HepG2 (cell line): ENCODE measurements at regions not wholly inside any gene's neighbourhood (a gene's known extent, or its start where the extent isn't known, plus 50 kb on each side); places are given as distances from the start of the nearest gene placed in this dataset.

Experiments used
- ASH2L ChIP-seq: fragments of 300-600, 200-600 bp; sonication (generic); IDR thresholded peaks from 2 replicates; pipeline ENCODE4 v1.7.0; 2017; ENCODE audit warnings: low read depth, mild to moderate bottlenecking, moderate library complexity, mixed read lengths, low read length; ENCODE audit not compliant: insufficient read length
- ETV5 ChIP-seq: IDR thresholded peaks from 2 replicates; pipeline ENCODE4 v1.6.1; 2018; ENCODE audit warnings: missing biosample characterization, missing genetic modification reagents, inconsistent platforms, borderline replicate concordance
- EZH2 ChIP-seq: conservative IDR thresholded peaks from 2 replicates; pipeline ENCODE4 v1.6.1; 2012; ENCODE audit warnings: mild to moderate bottlenecking, low read depth, low read length, moderate library complexity
- GATAD1 ChIP-seq: IDR thresholded peaks from 2 replicates; pipeline ENCODE4 v1.6.1; 2016; ENCODE audit warnings: missing genetic modification reagents, missing compliant biosample characterization
- GMEB1 ChIP-seq: sonication (generic); formaldehyde crosslinking; IDR thresholded peaks from 2 replicates; pipeline ENCODE4 v1.5.1; 2020; ENCODE audit warnings: missing genetic modification reagents, mild to moderate bottlenecking, borderline replicate concordance
- HDAC1 ChIP-seq: sonication (generic); formaldehyde crosslinking; IDR thresholded peaks from 2 replicates; pipeline ENCODE4 v1.5.1; 2020; ENCODE audit warnings: mild to moderate bottlenecking, missing genetic modification reagents
- HNRNPH1 ChIP-seq: fragments of 200-400 bp; formaldehyde crosslinking; optimal IDR thresholded peaks from 2 replicates; pipeline ENCODE3; 2017; ENCODE audit warnings: mild to moderate bottlenecking, low read depth, low read length
- MAFG ChIP-seq: sonication (generic); formaldehyde crosslinking; IDR thresholded peaks from 2 replicates; pipeline ENCODE4 v1.5.1; 2020; ENCODE audit warnings: mild to moderate bottlenecking, missing genetic modification reagents
- MLLT10 ChIP-seq: sonication (generic); formaldehyde crosslinking; IDR thresholded peaks from 2 replicates; pipeline ENCODE4 v1.4.0; 2020; ENCODE audit warnings: missing genetic modification reagents
- MTA1 ChIP-seq: sonication (generic); formaldehyde crosslinking; IDR thresholded peaks from 2 replicates; pipeline ENCODE4 v1.4.0; 2020; ENCODE audit warnings: missing genetic modification reagents, mild to moderate bottlenecking, borderline replicate concordance
- MXI1 ChIP-seq: IDR thresholded peaks from 3 replicates; pipeline ENCODE4 v1.6.1; 2012; ENCODE audit warnings: low read depth, low read length, inconsistent platforms, borderline replicate concordance
- PATZ1 ChIP-seq: sonication (generic); formaldehyde crosslinking; IDR thresholded peaks from 2 replicates; pipeline ENCODE4 v1.4.0; 2020; ENCODE audit warnings: missing genetic modification reagents
- POLR2AphosphoS2 ChIP-seq: IDR thresholded peaks from 2 replicates; pipeline ENCODE4 v1.6.1; 2011; ENCODE audit warnings: low read depth, low read length, improper control_type of control experiment
- RNF2 ChIP-seq: fragments of 450-650 bp; conservative IDR thresholded peaks from 2 replicates; pipeline ENCODE4 v1.6.1; 2016; ENCODE audit warnings: low read depth
- SIX1 ChIP-seq: sonication (generic); formaldehyde crosslinking; IDR thresholded peaks from 2 replicates; pipeline ENCODE4 v1.4.0; 2020; ENCODE audit warnings: missing genetic modification reagents, borderline replicate concordance
- TOPORS ChIP-seq: sonication (generic); formaldehyde crosslinking; IDR thresholded peaks from 2 replicates; pipeline ENCODE4 v1.8.0; 2023; ENCODE audit warnings: mild to moderate bottlenecking, missing genetic modification reagents
- ZBTB20 ChIP-seq: sonication (generic); formaldehyde crosslinking; IDR thresholded peaks from 2 replicates; pipeline ENCODE4 v1.8.1; 2023; ENCODE audit warnings: missing genetic modification reagents, low read depth, mild to moderate bottlenecking, borderline replicate concordance
- ZFP36L1 ChIP-seq: sonication (generic); formaldehyde crosslinking; IDR thresholded peaks from 2 replicates; pipeline ENCODE4 v1.8.0; 2022; ENCODE audit warnings: mild to moderate bottlenecking, missing genetic modification reagents, moderate library complexity
- ZNF326 ChIP-seq: sonication (generic); formaldehyde crosslinking; IDR thresholded peaks from 2 replicates; pipeline ENCODE4 v1.4.0; 2020; ENCODE audit warnings: missing genetic modification reagents, borderline replicate concordance
- TF ChIP-seq, protein P1 (sequence below): sonication (generic); formaldehyde crosslinking; IDR thresholded peaks from 2 replicates; pipeline ENCODE4 v1.8.1; 2023; ENCODE audit warnings: mild to moderate bottlenecking, missing genetic modification reagents
- TF ChIP-seq, protein P2 (sequence below), 2 experiments: fragments of 450-650 bp in 1 of 2; sonication (generic) in 1 of 2; formaldehyde crosslinking; IDR thresholded peaks; 2 replicates each; pipeline versions ENCODE4 v1.5.0 to v1.8.0; 2020 to 2022; ENCODE audit warnings: mild to moderate bottlenecking in 1 of 2, missing genetic modification reagents in 1 of 2
- TF ChIP-seq, protein P3 (sequence below): sonication (generic); formaldehyde crosslinking; IDR thresholded peaks from 2 replicates; pipeline ENCODE4 v1.8.0; 2022; ENCODE audit warnings: low read depth, missing genetic modification reagents
- TF ChIP-seq, protein P4 (sequence below): sonication (generic); formaldehyde crosslinking; IDR thresholded peaks from 2 replicates; pipeline ENCODE4 v1.4.0; 2020; ENCODE audit warnings: mild to moderate bottlenecking, missing genetic modification reagents

DNA sequence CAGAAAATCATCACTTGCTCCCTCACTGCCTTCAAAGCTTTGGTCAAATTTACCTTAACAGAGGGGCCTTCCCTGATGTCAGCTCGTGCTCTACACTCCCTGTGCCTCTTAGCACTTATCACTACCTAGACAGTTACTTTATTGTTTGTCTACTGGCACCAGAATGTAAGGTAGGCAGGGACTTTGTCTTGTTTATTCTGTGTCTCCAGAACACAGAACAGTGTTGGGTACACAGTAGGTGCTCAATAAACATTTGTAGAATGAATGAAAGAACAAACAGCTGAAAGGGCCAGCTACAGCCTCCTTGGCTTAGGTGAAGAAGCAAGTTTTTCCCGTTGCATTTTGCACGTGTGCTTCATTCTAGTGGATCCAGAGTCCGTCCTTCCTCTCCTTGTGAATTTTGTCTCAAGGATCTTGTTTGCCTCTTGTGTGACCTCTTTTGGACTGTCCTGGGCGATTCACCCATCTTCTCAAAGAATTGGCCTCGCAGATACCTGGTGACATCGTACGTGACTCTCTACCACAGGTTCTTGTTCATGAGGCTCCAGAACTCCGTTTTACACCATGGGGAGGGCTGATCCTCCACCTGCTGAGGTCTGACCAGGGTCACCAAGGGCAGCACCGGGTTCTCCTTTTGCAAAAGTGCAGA is 84.2 kb upstream of the ARMC2 start (continued):
- TF ChIP-seq MAFG (CRISPR knock-in tag) (no peak), GATAD1 (0 out of 2 replicates have a peak, but pooled peaks have one; percentile 27), MLLT10 (CRISPR knock-in tag) (no peak), ZNF326 (CRISPR knock-in tag) (no peak), HNRNPH1 (no peak), ZFP36L1 (CRISPR knock-in tag) (peak; percentile 90; the same call in 1 of the 2 replicates), EZH2 (no peak), MTA1 (CRISPR knock-in tag) (peak; percentile 69; the same call in 1 of the 2 replicates), HDAC1 (peak; percentile 70), POLR2AphosphoS2 (no peak), GMEB1 (CRISPR knock-in tag) (peak; percentile 34; the same call in 1 of the 2 replicates), TOPORS (CRISPR knock-in tag) (peak; percentile 66; the same call in 1 of the 2 replicates), RNF2 (no peak), SIX1 (no peak), MXI1 (no peak), PATZ1 (CRISPR knock-in tag) (no peak), ZBTB20 (CRISPR knock-in tag) (peak; percentile 68; the same call in 1 of the 2 replicates), ASH2L (peak; percentile 66), ETV5 (CRISPR knock-in tag) (peak; percentile 67; the same call in 1 of the 2 replicates)
- TF ChIP-seq, protein P1, sequence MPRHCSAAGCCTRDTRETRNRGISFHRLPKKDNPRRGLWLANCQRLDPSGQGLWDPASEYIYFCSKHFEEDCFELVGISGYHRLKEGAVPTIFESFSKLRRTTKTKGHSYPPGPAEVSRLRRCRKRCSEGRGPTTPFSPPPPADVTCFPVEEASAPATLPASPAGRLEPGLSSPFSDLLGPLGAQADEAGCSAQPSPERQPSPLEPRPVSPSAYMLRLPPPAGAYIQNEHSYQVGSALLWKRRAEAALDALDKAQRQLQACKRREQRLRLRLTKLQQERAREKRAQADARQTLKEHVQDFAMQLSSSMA (CRISPR knock-in tag), result no peak
- TF ChIP-seq, protein P2, sequence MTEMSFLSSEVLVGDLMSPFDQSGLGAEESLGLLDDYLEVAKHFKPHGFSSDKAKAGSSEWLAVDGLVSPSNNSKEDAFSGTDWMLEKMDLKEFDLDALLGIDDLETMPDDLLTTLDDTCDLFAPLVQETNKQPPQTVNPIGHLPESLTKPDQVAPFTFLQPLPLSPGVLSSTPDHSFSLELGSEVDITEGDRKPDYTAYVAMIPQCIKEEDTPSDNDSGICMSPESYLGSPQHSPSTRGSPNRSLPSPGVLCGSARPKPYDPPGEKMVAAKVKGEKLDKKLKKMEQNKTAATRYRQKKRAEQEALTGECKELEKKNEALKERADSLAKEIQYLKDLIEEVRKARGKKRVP (CRISPR knock-in tag; IDR thresholded peaks at IDR 0.05), result 0 out of 4 replicates have a peak, but pooled peaks of 1 of the 2 experiments have one; percentile 34
- TF ChIP-seq, protein P3, sequence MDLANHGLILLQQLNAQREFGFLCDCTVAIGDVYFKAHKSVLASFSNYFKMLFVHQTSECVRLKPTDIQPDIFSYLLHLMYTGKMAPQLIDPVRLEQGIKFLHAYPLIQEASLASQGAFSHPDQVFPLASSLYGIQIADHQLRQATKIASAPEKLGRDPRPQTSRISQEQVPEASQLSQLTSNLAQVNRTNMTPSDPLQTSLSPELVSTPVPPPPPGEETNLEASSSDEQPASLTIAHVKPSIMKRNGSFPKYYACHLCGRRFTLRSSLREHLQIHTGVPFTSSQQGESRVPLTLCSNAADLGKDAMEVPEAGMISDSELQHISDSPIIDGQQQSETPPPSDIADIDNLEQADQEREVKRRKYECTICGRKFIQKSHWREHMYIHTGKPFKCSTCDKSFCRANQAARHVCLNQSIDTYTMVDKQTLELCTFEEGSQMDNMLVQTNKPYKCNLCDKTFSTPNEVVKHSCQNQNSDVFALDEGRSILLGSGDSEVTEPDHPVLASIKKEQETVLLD (CRISPR knock-in tag), result no peak
- TF ChIP-seq, protein P4, sequence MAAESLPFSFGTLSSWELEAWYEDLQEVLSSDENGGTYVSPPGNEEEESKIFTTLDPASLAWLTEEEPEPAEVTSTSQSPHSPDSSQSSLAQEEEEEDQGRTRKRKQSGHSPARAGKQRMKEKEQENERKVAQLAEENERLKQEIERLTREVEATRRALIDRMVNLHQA (CRISPR knock-in tag), result no peak
